Left lung (tissue), 4 donors: ENCODE measurements at regions not wholly inside any gene's neighbourhood (a gene's known extent, or its start where the extent isn't known, plus 50 kb on each side); places are given as distances from the start of the nearest gene placed in this dataset.

ENCODE experiments used
- ATAC-seq: fragments of 200-7000 bp; cut with Tn5 transposase; one replicate; pipeline ENCODE4 v1.9.1; 2020; ENCODE audit warnings: moderate library complexity
- DNase-seq, 4 donors: peaks; one replicate each; pipeline ENCODE4 v3.0.0-alpha.2; 2013 to 2020
- H3K27ac ChIP-seq, 2 donors: fragments of 200-600 bp; sonication (generic) in 1 of 2; one replicate each; pipeline versions ENCODE4 v1.5.0 to v1.8.0; 2020 to 2021
- H3K27me3 ChIP-seq, 2 donors: fragments of 200-600 bp; sonication (generic) in 1 of 2; one replicate each; pipeline versions ENCODE4 v1.5.0 to v1.8.0; 2020 to 2021
- H3K36me3 ChIP-seq, 2 donors: fragments of 200-600 bp; sonication (generic) in 1 of 2; one replicate each; pipeline versions ENCODE4 v1.5.0 to v1.8.0; 2020 to 2021
- H3K4me1 ChIP-seq, 2 donors: fragments of 200-600 bp; one replicate each; pipeline ENCODE4 v1.8.0; 2021
- H3K4me3 ChIP-seq, 2 donors: fragments of 200-600 bp; sonication (generic) in 1 of 2; one replicate each; pipeline versions ENCODE4 v1.5.0 to v1.8.0; 2020 to 2021; ENCODE audit warnings: mild to moderate bottlenecking in 1 of 2
- H3K9me3 ChIP-seq, 2 donors: fragments of 200-600 bp; sonication (generic) in 1 of 2; one replicate each; pipeline versions ENCODE4 v1.5.0 to v1.8.0; 2020 to 2021
- intact Hi-C, 2 donors: fragments of 100-400 bp; cut with DNase I; formaldehyde crosslinking; loops; one replicate each; pipeline versions ENCODE4 v1.11.2 to v1.14.2; 2022
- TF ChIP-seq, protein P1 (sequence below), 2 donors: fragments of 200-600 bp; sonication (generic) in 1 of 2; IDR thresholded peaks; one replicate each; pipeline versions ENCODE4 v1.5.0 to v1.8.0; 2021; ENCODE audit warnings: antibody characterized with exemption in 2 of 2
- donor health status: DM: no; HTN: yes; CAD: no.
- donor health status: DM: no; HTN: no; CAD: no.

DNA sequence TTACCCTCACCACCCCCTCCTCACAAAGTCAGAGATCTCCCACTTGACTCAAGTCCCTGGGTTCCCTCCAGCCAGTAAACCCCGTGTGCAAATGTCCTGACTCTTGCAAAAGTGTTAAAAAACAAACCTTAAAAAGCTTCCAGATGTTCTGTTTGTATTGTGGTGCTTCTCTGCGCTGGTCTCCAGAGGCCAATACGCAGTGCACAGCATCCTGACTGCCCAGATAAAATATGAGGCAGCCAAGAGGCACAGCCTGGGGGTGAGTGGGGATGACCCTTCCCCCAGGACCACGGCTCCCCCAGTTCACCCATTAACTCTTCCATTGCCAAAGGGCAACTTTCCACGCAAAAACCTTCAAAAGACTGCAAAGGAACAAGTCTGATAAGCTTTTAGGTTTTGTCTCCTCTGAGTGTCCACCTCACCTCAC is 291.8 kb downstream of the SOX9 start:
- Histone ChIP-seq H3K4me3 (no peak overlapping the region), H3K36me3 (no peaks in the 10 kb centered on the region), H3K27ac (no peak overlapping the region), H3K4me1 (peaks cover 2 to 3% of the 10 kb centered on the region in 2 donors), H3K9me3 (peaks cover 0 to 17% of the 10 kb centered on the region in 2 donors), H3K27me3 (no peaks in the 10 kb centered on the region)
- TF ChIP-seq, protein P1, sequence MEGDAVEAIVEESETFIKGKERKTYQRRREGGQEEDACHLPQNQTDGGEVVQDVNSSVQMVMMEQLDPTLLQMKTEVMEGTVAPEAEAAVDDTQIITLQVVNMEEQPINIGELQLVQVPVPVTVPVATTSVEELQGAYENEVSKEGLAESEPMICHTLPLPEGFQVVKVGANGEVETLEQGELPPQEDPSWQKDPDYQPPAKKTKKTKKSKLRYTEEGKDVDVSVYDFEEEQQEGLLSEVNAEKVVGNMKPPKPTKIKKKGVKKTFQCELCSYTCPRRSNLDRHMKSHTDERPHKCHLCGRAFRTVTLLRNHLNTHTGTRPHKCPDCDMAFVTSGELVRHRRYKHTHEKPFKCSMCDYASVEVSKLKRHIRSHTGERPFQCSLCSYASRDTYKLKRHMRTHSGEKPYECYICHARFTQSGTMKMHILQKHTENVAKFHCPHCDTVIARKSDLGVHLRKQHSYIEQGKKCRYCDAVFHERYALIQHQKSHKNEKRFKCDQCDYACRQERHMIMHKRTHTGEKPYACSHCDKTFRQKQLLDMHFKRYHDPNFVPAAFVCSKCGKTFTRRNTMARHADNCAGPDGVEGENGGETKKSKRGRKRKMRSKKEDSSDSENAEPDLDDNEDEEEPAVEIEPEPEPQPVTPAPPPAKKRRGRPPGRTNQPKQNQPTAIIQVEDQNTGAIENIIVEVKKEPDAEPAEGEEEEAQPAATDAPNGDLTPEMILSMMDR (IDR thresholded peaks at IDR 0.05): no peak
- intact Hi-C loops: no loop called here
- ATAC-seq (no peak), DNase-seq (no peak)

DNA sequence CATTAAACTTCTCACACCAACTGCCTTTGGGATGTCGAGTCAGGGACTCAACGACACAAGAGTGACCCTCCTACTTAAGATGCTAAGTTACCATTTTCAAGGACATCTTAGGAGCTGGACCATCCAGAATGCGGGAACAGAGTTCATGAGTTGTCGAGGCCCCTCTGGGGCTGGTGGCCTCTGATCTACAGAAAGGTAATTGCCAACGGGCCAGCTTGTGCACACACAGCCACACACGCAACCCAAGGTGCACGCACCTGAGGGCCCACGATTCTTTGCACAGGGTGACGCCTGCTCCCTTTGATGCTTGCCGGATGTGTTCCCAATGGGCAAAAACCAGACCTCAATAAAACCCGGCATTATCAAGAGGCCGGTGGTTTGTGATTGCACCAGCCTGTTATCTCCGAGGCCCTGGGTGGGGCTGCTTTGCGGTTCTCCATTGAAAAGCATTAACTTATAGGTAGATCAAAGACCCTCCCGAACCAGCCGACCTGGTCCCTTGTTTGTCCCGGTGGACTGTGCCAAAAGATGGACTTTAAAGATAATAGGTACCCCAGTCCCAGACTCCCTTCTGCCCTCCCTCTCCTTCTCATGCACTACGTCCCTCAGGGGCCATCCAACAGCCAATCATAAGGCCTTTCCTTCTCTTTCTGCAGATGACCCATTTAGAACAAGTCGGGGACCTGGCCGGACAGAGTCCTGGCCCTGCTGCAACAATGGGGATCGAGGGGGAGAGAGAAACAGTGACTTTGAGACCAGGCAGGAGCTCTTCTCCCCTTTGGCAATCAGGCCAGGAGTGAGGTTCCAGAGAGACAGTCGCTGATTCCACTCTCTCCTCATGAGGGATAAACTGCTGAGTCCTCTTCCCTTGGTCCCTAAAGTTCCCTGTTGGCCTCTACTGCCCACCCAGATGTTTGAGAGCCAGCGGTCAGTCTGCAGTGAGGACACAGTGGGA is 292.5 kb downstream of the SOX9 start:
- intact Hi-C loops: no loop called here
- TF ChIP-seq, protein P1 (IDR thresholded peaks at IDR 0.05): no peak
- ATAC-seq (no peak), DNase-seq (no peak)
- Histone ChIP-seq H3K27ac (no peak overlapping the region), H3K4me1 (no peaks in the 10 kb centered on the region), H3K27me3 (no peaks in the 10 kb centered on the region), H3K4me3 (no peak overlapping the region), H3K36me3 (no peaks in the 10 kb centered on the region), H3K9me3 (peaks cover 0 to 22% of the 10 kb centered on the region in 2 donors)

DNA sequence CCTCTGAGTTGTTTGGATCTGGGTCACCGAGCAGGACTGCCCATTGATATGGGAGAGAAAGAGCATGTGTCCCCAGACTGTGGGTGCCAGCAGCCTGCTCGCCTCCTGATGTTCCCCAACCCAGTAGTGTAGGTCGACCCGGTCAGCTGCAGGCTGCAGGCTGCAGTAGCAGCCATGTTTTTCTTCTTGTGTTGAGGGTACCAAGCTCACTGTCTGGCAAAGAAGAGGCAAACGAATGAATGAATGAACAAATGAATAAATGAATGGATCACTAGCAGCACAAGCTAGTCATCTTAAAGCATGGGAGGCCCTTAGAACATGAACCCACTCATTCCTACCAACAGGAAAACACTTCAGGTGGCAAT is 293.2 kb downstream of the SOX9 start:
- H3K4me3 ChIP-seq: no peak overlapping the region
- H3K36me3 ChIP-seq: no peaks in the 10 kb centered on the region
- TF ChIP-seq, protein P1 (IDR thresholded peaks at IDR 0.05): no peak
- ATAC-seq (no peak), DNase-seq (no peak)
- intact Hi-C loops: no loop called here
- no peaks in the 10 kb centered on the region for H3K4me1 ChIP-seq
- no peak overlapping the region for H3K27ac ChIP-seq
- H3K9me3 ChIP-seq: peaks cover 0 to 28% of the 10 kb centered on the region in 2 donors
- no peaks in the 10 kb centered on the region for H3K27me3 ChIP-seq

DNA sequence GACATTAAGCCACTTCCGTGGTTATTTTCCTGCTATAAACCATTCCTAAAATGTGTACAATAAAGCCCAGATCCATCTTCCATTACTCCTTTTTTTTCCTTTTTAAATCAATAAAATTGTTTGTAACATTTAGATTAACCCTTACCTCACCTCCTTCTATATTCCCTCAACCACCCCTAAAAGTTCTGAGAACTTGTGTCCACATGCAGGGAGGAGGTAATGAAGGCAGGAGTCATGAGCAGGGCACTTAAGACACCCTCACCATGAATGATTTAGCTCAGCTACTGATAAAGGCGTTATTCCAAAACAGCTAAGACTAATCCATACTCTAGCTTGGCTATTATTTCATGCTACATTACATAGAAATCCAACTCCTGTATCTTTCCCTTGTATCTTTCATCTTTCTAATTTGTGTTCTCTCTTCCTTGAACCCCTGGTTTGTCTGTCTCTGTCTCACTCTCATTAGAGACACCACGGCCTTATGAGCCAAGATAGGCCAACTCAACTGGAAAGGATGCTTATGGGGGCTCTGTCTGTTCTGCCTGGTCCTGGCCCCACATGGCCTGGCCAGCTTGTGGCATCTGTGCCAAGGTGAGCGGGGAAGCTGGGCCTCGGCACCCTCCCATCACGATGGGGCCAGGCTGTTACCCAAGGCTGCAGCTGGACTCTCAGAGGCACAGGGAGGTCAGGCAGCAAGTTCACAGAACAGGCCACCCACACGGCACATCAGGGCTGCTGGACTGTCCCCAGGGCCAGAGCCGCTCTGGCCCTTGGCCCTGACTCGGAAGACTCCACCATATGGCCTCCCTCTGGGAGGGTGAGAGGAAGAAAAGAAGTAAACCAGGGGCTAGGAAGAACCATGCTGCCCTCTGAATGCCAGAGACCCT is 294.4 kb downstream of the SOX9 start:
- ATAC-seq: no peak
- TF ChIP-seq, protein P1 (IDR thresholded peaks at IDR 0.05): no peak
- intact Hi-C loops: no loop called here

More for the DNA sequence above, 294.4 kb downstream of the SOX9 start:
- no peaks in the 10 kb centered on the region for H3K36me3 ChIP-seq
- no peak for DNase-seq
- no peak overlapping the region for H3K27ac ChIP-seq
- H3K27me3 ChIP-seq: no peaks in the 10 kb centered on the region
- peaks cover 0 to 5% of the 10 kb centered on the region in 2 donors for H3K4me1 ChIP-seq
- H3K4me3 ChIP-seq: no peak overlapping the region
- peaks cover 0 to 28% of the 10 kb centered on the region in 2 donors for H3K9me3 ChIP-seq
